ENCODE measurements at regions not wholly inside any gene's neighbourhood (a gene's known extent, or its start where the extent isn't known, plus 50 kb on each side); places are given as distances from the start of the nearest gene placed in this dataset.
"Not testable (repeated sequence)": the region's sequence is repeated elsewhere in the genome, so short reads cannot be mapped to it uniquely, and the experiment has no call there.

DNA sequence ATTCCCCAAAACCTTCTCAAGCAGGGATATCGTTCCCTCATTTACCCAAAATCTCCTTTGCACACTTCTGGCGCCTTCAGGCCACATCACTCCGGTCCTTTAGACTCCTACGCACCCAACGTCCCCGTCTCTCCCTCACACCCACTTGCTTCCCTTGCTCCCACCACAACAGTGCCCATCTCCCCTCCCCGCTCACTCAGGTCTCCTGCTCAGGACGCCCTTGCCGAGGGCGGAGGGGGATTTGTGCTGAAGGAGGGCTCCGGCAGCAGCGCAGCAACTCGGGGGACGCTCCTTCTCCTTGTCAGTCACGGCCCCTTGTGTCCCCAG, 71.6 kb downstream of the PCMTD2 start:
- not testable (repeated sequence) for DNase-seq

DNA sequence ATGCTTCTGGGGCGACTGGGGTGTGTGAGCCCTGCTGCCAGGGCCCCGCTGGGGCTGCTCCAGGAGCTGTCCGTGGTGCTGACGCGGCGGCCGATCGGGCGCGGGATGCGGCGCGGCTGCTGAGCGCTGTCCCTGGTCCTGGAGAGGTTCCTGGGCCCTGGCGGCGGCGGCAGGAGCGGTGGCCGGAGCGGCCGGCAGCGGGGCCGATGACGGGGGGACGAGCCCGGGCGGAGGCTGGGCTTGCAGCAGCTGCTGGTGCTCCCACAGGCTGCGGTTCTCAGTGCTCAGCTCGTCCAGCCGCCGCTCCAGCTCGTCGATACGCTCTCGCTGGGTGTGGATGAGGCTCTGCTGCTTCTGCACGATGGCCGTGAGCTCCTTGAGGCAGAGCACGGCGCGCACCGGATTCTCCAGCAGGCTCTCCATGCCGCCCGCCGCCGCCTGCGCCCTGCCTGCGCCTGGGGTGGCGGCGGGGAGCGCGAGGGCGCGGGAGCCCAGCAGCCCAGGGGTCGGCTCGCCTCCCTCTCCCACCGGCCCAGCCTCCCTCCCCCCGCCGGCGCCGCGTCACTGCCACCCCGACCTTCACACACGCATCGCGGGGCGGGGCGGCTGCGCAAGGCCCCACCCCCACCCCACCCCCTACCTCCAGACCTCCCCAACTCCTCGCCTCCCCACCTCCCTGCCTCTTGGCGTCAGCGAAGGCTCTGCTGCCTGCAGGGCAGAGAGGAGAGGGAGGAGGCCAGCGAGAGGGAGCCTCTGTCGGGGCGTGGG, 72.2 kb downstream of the PCMTD2 start:
- peak; percentile 18 for DNase-seq

GRCh38 chr20:64328595-64329250, 73.2 kb downstream of the PCMTD2 start:
- not testable (repeated sequence) for DNase-seq

DNA sequence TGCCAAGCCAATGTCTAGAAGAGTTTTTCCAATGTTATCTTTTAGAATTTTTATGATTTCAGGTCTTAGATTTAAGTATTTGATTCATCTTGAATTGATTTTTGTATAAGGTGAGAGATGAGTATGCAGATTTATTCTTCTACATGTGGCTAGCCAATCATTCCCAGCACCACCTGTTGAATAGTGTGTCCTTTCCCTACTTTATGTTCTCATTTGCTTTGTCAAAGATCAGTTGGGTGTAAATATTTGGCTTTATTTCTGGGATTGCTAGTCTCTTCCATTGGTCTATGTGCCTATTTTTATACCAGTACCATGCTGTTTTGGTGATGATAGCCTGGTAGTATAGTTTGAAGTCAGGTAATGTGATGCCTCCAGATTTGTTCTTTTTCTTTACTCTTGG, 77.1 kb downstream of the PCMTD2 start:
- not testable (repeated sequence) for DNase-seq

Measured in fibroblast of skin of abdomen (primary cell).